ENCODE measurements at regions not wholly inside any gene's neighbourhood (a gene's known extent, or its start where the extent isn't known, plus 50 kb on each side); places are given as distances from the start of the nearest gene placed in this dataset.
A peak's percentile ranks its signal among the peaks of the same experiment; 100 is the strongest.

DNA sequence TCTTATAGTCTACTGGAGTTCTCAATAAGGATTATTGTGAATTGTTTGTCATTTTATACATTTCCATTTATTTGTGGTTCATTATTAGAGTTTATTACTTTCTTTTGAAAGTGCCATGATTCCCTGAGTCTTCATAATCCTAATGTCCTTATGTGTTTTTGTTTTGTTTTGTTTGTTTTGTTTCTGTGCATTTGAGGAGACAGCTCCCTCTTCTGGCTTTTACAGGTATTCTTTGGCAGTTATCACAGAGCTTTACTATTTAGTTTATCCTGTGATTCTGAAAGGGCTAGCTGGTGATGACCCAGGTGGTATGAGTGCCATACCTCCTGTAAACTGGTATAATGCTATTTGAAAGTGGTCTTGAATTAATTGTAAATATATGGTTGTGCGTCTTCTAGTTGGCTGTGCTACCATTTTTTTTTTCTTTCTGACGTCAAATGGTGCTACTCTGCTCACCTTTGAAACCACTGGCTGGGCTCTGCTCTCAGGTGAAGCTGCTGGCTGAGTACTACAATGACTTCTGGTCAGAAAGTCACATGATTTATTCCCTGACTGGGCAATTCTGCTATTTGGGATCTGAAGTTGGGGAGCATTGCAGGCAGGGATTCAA is 751.2 kb downstream of the JRKL start (continued):
- TF ChIP-seq RAD21 (CRISPR knock-in tag; conservative IDR thresholded peaks at IDR 0.05 in 1 of 2, IDR thresholded peaks at IDR 0.05 in 1 of 2) (peak; percentile 63 to 73), HLTF (IDR thresholded peaks at IDR 0.05) (no peak), STAG1 (CRISPR knock-in tag; IDR thresholded peaks at IDR 0.05; ENCODE audit: borderline replicate concordance) (no peak), E2F3 (CRISPR knock-in tag; IDR thresholded peaks at IDR 0.05) (no peak), CTCF (IDR thresholded peaks at IDR 0.05 in 2 of 3, conservative IDR thresholded peaks at IDR 0.05 in 1 of 3; ENCODE audit: insufficient read depth in 2 of 3, low read depth in 1 of 3, low read length in 3 of 3) (peak; percentile 27 to 54 (median 41); a peak in 5 of 6 replicates), RB1 (IDR thresholded peaks at IDR 0.05; ENCODE audit: low read depth) (no peak), NBN (IDR thresholded peaks at IDR 0.05; ENCODE audit: low read depth) (no peak)
- TF ChIP-seq, protein P1, sequence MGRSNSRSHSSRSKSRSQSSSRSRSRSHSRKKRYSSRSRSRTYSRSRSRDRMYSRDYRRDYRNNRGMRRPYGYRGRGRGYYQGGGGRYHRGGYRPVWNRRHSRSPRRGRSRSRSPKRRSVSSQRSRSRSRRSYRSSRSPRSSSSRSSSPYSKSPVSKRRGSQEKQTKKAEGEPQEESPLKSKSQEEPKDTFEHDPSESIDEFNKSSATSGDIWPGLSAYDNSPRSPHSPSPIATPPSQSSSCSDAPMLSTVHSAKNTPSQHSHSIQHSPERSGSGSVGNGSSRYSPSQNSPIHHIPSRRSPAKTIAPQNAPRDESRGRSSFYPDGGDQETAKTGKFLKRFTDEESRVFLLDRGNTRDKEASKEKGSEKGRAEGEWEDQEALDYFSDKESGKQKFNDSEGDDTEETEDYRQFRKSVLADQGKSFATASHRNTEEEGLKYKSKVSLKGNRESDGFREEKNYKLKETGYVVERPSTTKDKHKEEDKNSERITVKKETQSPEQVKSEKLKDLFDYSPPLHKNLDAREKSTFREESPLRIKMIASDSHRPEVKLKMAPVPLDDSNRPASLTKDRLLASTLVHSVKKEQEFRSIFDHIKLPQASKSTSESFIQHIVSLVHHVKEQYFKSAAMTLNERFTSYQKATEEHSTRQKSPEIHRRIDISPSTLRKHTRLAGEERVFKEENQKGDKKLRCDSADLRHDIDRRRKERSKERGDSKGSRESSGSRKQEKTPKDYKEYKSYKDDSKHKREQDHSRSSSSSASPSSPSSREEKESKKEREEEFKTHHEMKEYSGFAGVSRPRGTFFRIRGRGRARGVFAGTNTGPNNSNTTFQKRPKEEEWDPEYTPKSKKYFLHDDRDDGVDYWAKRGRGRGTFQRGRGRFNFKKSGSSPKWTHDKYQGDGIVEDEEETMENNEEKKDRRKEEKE (IDR thresholded peaks at IDR 0.05; ENCODE audit: borderline replicate concordance in 1 of 2, control insufficient read depth in 1 of 2, low read depth in 2 of 2, low read length in 1 of 2) = no peak
- TF ChIP-seq, protein P2, sequence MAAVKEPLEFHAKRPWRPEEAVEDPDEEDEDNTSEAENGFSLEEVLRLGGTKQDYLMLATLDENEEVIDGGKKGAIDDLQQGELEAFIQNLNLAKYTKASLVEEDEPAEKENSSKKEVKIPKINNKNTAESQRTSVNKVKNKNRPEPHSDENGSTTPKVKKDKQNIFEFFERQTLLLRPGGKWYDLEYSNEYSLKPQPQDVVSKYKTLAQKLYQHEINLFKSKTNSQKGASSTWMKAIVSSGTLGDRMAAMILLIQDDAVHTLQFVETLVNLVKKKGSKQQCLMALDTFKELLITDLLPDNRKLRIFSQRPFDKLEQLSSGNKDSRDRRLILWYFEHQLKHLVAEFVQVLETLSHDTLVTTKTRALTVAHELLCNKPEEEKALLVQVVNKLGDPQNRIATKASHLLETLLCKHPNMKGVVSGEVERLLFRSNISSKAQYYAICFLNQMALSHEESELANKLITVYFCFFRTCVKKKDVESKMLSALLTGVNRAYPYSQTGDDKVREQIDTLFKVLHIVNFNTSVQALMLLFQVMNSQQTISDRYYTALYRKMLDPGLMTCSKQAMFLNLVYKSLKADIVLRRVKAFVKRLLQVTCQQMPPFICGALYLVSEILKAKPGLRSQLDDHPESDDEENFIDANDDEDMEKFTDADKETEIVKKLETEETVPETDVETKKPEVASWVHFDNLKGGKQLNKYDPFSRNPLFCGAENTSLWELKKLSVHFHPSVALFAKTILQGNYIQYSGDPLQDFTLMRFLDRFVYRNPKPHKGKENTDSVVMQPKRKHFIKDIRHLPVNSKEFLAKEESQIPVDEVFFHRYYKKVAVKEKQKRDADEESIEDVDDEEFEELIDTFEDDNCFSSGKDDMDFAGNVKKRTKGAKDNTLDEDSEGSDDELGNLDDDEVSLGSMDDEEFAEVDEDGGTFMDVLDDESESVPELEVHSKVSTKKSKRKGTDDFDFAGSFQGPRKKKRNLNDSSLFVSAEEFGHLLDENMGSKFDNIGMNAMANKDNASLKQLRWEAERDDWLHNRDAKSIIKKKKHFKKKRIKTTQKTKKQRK (IDR thresholded peaks at IDR 0.05; ENCODE audit: borderline replicate concordance, low read depth, low read length) = no peak

Measured in K562 (cell line).